ENCODE measurements at regions not wholly inside any gene's neighbourhood (a gene's known extent, or its start where the extent isn't known, plus 50 kb on each side); places are given as distances from the start of the nearest gene placed in this dataset.
"Not testable (repeated sequence)": the region's sequence is repeated elsewhere in the genome, so short reads cannot be mapped to it uniquely, and the experiment has no call there.

- H3K36me3 Mint-ChIP-seq (ENCODE audit: low read depth) = no peaks in the 10 kb centered on the region
- H3K9me3 Mint-ChIP-seq = no peaks in the 10 kb centered on the region
- no peak for DNase-seq (ENCODE audit: low spot score)
- H3K4me3 Mint-ChIP-seq = no peak overlapping the region
- H3K4me1 Mint-ChIP-seq (ENCODE audit: low read depth) = no peaks in the 10 kb centered on the region
- no peak overlapping the region for H3K27ac Mint-ChIP-seq
- no peaks in the 10 kb centered on the region for H3K27me3 Mint-ChIP-seq (ENCODE audit: low read depth)
Observed at GRCh38 chr1:195745189-195746010, 862.8 kb downstream of the KCNT2 start.

GRCh38 chr1:195744256-195744655 lies 864.0 kb downstream of the KCNT2 start:
- Mint-ChIP-seq H3K9me3 (no peaks in the 10 kb centered on the region), H3K4me3 (no peak overlapping the region), H3K36me3 (ENCODE audit: low read depth) (no peaks in the 10 kb centered on the region), H3K27ac (no peak overlapping the region), H3K27me3 (ENCODE audit: low read depth) (no peaks in the 10 kb centered on the region), H3K4me1 (ENCODE audit: low read depth) (no peaks in the 10 kb centered on the region)
- DNase-seq (ENCODE audit: low spot score) = no peak

- no peaks in the 10 kb centered on the region for H3K9me3 Mint-ChIP-seq
- no peak overlapping the region for H3K4me3 Mint-ChIP-seq
- DNase-seq (ENCODE audit: low spot score) = no peak
- H3K4me1 Mint-ChIP-seq (ENCODE audit: low read depth) = no peaks in the 10 kb centered on the region
- H3K27me3 Mint-ChIP-seq (ENCODE audit: low read depth) = no peaks in the 10 kb centered on the region
- H3K27ac Mint-ChIP-seq = no peak overlapping the region
- no peaks in the 10 kb centered on the region for H3K36me3 Mint-ChIP-seq (ENCODE audit: low read depth)
Observed at GRCh38 chr1:195740862-195741261, 867.4 kb downstream of the KCNT2 start.

GRCh38 chr1:195738966-195739650 lies 869.1 kb downstream of the KCNT2 start:
- no peaks in the 10 kb centered on the region for H3K4me1 Mint-ChIP-seq (ENCODE audit: low read depth)
- H3K4me3 Mint-ChIP-seq = no peak overlapping the region
- no peak for DNase-seq (ENCODE audit: low spot score)
- H3K9me3 Mint-ChIP-seq = no peaks in the 10 kb centered on the region
- no peaks in the 10 kb centered on the region for H3K27me3 Mint-ChIP-seq (ENCODE audit: low read depth)
- H3K36me3 Mint-ChIP-seq (ENCODE audit: low read depth) = no peaks in the 10 kb centered on the region
- no peak overlapping the region for H3K27ac Mint-ChIP-seq

GRCh38 chr1:195735140-195735539 lies 873.1 kb downstream of the KCNT2 start:
- Mint-ChIP-seq H3K4me3 (no peak overlapping the region), H3K27me3 (ENCODE audit: low read depth) (no peaks in the 10 kb centered on the region), H3K36me3 (ENCODE audit: low read depth) (no peaks in the 10 kb centered on the region), H3K27ac (no peak overlapping the region), H3K9me3 (no peaks in the 10 kb centered on the region), H3K4me1 (ENCODE audit: low read depth) (no peaks in the 10 kb centered on the region)
- DNase-seq (ENCODE audit: low spot score) = no peak

GRCh38 chr1:195733826-195734225 lies 874.4 kb downstream of the KCNT2 start:
- Mint-ChIP-seq H3K27me3 (ENCODE audit: low read depth) (no peaks in the 10 kb centered on the region), H3K36me3 (ENCODE audit: low read depth) (no peaks in the 10 kb centered on the region), H3K4me3 (no peak overlapping the region), H3K27ac (no peak overlapping the region), H3K4me1 (ENCODE audit: low read depth) (no peaks in the 10 kb centered on the region), H3K9me3 (no peaks in the 10 kb centered on the region)
- no peak for DNase-seq (ENCODE audit: low spot score)

- DNase-seq (ENCODE audit: low spot score) = no peak
- Mint-ChIP-seq H3K9me3 (no peaks in the 10 kb centered on the region), H3K4me1 (ENCODE audit: low read depth) (no peaks in the 10 kb centered on the region), H3K4me3 (no peak overlapping the region), H3K27ac (no peak overlapping the region), H3K27me3 (ENCODE audit: low read depth) (no peaks in the 10 kb centered on the region), H3K36me3 (ENCODE audit: low read depth) (no peaks in the 10 kb centered on the region)
Observed at GRCh38 chr1:195733408-195733807, 874.8 kb downstream of the KCNT2 start.

GRCh38 chr1:195731385-195731784 lies 876.9 kb downstream of the KCNT2 start:
- Mint-ChIP-seq H3K27ac (no peak overlapping the region), H3K27me3 (ENCODE audit: low read depth) (no peaks in the 10 kb centered on the region), H3K4me3 (no peak overlapping the region), H3K9me3 (no peaks in the 10 kb centered on the region), H3K36me3 (ENCODE audit: low read depth) (no peaks in the 10 kb centered on the region), H3K4me1 (ENCODE audit: low read depth) (no peaks in the 10 kb centered on the region)
- no peak for DNase-seq (ENCODE audit: low spot score)

- no peak for DNase-seq (ENCODE audit: low spot score)
- Mint-ChIP-seq H3K36me3 (ENCODE audit: low read depth) (no peaks in the 10 kb centered on the region), H3K27ac (no peak overlapping the region), H3K4me3 (no peak overlapping the region), H3K27me3 (ENCODE audit: low read depth) (no peaks in the 10 kb centered on the region), H3K4me1 (ENCODE audit: low read depth) (no peaks in the 10 kb centered on the region), H3K9me3 (no peaks in the 10 kb centered on the region)
Observed at GRCh38 chr1:195723796-195724194, 884.4 kb downstream of the KCNT2 start.

GRCh38 chr1:195722852-195723795 lies 885.1 kb downstream of the KCNT2 start:
- H3K27ac Mint-ChIP-seq; H3K27me3 Mint-ChIP-seq (ENCODE audit: low read depth); DNase-seq (ENCODE audit: low spot score); H3K36me3 Mint-ChIP-seq (ENCODE audit: low read depth); H3K9me3 Mint-ChIP-seq; H3K4me1 Mint-ChIP-seq (ENCODE audit: low read depth); H3K4me3 Mint-ChIP-seq: not testable (repeated sequence)

- H3K36me3 Mint-ChIP-seq (ENCODE audit: low read depth); H3K4me1 Mint-ChIP-seq (ENCODE audit: low read depth); H3K4me3 Mint-ChIP-seq; H3K27me3 Mint-ChIP-seq (ENCODE audit: low read depth); H3K9me3 Mint-ChIP-seq; H3K27ac Mint-ChIP-seq; DNase-seq (ENCODE audit: low spot score): not testable (repeated sequence)
Observed at GRCh38 chr1:195722146-195722545, 886.1 kb downstream of the KCNT2 start.

GRCh38 chr1:195721210-195721971 lies 886.8 kb downstream of the KCNT2 start:
- no peaks in the 10 kb centered on the region for H3K27me3 Mint-ChIP-seq (ENCODE audit: low read depth)
- DNase-seq (ENCODE audit: low spot score) = no peak
- H3K4me3 Mint-ChIP-seq = no peak overlapping the region
- no peak overlapping the region for H3K27ac Mint-ChIP-seq
- H3K9me3 Mint-ChIP-seq = no peaks in the 10 kb centered on the region
- no peaks in the 10 kb centered on the region for H3K4me1 Mint-ChIP-seq (ENCODE audit: low read depth)
- H3K36me3 Mint-ChIP-seq (ENCODE audit: low read depth) = no peaks in the 10 kb centered on the region

- H3K27me3 Mint-ChIP-seq (ENCODE audit: low read depth) = no peaks in the 10 kb centered on the region
- no peak overlapping the region for H3K27ac Mint-ChIP-seq
- no peak overlapping the region for H3K4me3 Mint-ChIP-seq
- no peaks in the 10 kb centered on the region for H3K4me1 Mint-ChIP-seq (ENCODE audit: low read depth)
- no peaks in the 10 kb centered on the region for H3K36me3 Mint-ChIP-seq (ENCODE audit: low read depth)
- DNase-seq (ENCODE audit: low spot score) = no peak
- no peaks in the 10 kb centered on the region for H3K9me3 Mint-ChIP-seq
Observed at GRCh38 chr1:195717651-195718050, 890.6 kb downstream of the KCNT2 start.
